SHP77 (cell line): ENCODE measurements at regions not wholly inside any gene's neighbourhood (a gene's known extent, or its start where the extent isn't known, plus 50 kb on each side); places are given as distances from the start of the nearest gene placed in this dataset.
"Not testable (repeated sequence)": the region's sequence is repeated elsewhere in the genome, so short reads cannot be mapped to it uniquely, and the experiment has no call there.

Experiments
- DNase-seq, 2 experiments: peaks; one replicate each; lab custom pipeline; 2025; lab: John Stamatoyannopoulos, UW

DNA sequence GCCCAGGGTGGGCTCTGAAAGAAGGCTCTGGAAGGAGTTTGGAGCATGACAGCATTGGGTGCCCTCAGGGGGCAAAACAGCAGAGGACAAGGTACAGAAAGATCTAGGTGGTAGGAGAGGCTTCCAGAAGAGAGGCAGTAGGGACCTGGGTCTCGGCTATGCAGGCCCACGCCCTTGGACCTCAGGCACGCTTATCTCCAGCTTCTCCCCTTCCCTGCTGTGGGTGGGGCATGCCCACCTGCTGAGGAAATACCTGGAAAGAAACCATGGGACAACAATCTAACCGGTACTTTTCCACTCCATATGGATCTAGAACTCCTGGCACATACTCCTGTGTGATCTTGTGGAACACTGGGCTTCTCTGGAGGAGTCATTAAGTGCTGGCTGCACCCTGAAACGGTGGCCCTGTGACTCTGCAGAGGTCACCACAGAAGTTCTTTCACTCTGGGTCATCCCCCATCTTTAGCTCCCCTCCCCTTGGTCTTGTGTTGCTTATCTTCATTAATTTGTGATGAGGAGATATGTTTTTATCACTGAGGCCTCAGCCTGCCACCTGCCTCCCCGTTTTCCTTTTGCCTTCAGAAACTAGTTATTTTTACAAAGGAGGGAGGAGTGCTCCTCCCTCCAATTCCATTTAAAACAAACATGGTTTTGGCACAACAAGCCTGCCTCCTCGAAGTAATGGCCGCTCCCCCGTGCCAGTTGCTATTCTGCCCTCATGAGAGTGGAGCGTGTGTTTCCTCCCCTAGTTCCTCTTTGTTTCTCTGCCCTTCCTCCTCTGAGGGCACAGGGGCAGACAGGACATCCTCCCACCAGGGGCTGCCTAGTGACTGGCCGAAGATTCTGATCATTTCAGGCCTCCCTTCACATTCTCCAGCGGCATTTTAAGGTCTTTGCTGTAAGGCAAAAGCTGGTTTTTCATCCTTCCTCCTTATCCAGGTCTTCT lies 78.0 kb upstream of the ATP5PO start:
- no peak for DNase-seq

DNA sequence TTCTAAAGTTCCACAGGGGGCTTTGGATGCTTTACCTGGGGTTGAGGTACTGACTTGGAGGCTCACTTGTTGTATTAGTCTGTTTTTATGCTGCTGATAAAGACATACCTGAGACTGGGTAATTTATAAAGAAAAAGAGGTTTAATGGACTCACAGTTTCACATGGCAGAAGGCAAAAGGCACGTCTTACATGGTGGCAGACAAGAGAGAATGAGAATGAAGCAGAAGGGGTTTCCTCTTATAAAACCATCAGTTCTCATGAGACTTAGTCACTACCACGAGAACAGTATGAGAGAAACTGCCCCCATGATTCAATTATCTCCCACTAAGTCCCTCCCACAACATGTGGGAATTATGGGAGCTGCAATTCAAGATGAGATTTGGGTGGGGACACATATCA lies 76.8 kb upstream of the ATP5PO start:
- DNase-seq: not testable (repeated sequence)

- DNase-seq: no peak
Measured at GRCh38 chr21:33991133-33991532, 75.5 kb upstream of the ATP5PO start.

- no peak for DNase-seq
Measured at GRCh38 chr21:33989440-33989839, 73.8 kb upstream of the ATP5PO start.

- no peak for DNase-seq
Measured at GRCh38 chr21:33988237-33989017, 72.8 kb upstream of the ATP5PO start.

GRCh38 chr21:33987461-33987860 lies 71.9 kb upstream of the ATP5PO start:
- DNase-seq: no peak

DNA sequence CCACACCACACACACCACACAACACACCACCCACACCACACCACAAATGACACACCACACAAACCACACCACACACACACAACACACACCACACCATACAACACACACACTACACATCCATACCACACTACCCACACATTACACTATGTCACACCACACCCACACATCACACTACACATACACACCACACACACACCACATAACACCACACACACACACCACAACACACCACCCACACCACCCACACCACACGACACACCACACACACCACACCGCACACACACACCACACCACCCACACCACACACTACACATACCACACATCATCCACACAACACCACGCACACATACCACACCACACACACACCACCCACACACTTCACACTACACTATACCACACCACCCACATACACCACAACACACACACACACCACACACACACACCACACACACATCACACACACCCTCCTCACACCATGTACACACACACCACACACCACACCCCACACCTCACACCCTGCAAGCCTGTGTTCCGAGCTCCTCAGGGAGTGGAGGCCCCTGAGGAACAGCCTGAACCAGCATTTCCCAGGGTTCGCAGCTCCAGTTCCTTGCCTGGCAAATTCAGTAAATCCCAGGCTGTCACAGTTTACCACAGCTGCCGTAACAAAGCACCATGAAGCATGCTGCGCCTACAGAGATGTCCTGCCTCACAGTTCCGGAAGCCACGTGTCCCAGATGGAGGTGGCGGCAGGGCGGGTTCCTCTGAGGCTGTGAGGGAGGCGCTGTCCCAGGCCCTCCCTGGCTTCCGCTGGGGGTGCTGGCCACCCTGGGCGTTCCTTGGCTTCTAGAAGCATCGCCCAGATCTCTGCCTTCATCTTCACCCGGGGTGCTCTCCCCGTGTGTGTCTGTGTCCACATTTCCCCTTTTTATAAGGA lies 69.8 kb upstream of the ATP5PO start:
- no peak for DNase-seq

- no peak for DNase-seq
Measured at GRCh38 chr21:33984021-33984481, 68.4 kb upstream of the ATP5PO start.

DNA sequence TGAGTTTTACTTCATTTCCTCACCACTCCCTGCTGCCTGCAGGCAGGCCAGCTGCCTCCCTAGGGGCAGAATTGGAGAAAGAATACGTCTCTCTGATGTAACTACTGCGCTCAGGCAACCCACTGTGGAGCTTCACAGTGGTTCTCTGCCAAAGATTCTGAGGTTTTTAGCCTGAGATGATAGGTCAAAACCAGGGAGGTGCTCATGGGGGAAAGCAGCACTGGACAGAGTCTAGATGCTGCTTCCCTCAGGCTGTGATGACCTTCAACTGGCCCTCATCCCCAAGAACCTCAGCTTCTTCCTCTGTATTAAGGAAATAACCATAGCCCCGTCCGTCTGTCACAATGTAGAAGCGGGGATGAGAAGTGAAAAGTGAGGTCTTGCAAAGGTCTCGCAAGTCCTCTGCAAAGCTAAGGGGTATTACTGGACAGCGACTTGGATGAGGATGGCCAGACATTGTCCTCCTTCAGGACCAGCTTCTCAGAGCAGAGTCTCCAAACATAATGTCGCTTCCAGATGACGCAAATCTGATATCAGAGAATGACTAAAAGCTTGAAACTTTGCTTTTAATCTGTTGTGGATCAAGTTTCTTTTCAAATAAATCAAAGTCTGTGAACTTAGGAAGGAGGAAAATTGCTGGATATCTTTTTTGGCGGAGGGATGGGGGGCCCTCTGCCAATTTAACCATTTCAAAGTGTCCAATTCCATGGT lies 65.9 kb upstream of the ATP5PO start:
- DNase-seq: no peak

GRCh38 chr21:33980276-33980916 lies 64.8 kb upstream of the ATP5PO start:
- DNase-seq: no peak

GRCh38 chr21:33978585-33978984 lies 63.0 kb upstream of the ATP5PO start:
- no peak for DNase-seq

DNA sequence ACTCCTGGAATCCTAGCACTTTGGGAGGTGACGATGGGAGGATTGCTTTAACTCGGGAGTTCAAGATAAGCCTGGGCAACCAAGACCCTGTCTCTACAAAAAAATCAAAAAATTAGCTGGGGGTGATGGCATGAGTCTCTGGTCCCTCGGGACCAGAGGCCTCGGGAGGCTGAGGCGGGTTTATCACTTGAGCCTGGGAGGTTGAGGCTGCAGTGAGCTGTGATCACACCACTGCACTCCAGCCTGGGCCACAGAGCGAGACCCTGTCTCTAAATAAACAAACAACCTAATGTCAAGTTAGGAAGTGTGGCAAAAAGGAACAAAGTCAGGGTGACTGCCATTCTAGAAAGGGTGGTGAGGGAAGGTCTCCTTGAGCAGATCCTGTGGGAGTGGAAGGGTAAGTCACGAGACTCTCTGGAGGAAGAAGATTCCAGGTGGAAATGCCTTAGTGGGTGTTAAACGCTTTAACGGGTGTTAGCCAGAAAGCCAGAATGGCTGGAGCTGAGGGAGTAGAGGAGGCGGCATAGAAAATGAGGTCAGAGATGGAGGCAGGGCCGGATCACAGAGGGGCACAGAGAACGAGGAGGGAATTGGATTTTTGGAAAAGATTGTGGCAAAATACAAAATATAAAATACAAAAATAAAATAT lies 62.2 kb upstream of the ATP5PO start:
- no peak for DNase-seq

DNA sequence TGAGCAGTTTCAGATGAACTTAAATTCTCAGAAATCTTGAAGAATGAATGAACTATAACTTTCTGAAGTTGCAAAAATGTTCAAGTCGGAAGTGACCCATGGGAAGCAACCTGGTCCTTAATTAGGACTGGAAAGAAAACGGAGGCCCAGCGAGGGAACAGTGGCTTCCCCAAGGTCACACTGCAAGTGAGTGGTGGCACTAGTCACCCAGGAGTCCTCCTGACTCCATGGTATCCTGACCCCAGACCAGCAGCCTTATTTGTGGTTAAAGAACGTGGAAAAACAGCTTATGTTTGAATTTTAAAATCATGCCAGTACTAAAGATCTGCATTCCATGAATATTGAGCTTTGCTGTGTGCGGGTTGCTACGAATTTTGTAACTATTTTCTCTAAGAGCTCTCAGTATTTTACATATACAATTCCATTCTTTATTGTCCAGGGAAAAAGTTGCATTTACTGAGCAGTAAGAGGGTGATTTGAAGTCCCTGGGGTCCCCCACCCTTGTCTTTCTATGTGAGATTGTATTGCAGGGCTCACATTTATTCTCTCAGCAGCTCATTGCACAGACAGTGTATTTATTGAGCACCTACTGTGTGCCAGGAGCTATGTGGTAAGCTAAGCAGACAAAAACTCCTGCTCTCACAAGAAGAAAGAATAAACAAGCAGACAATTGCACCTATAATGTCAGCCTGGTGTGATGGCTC lies 61.6 kb upstream of the ATP5PO start:
- no peak for DNase-seq

GRCh38 chr21:33976082-33977016 lies 60.7 kb upstream of the ATP5PO start:
- peak; percentile 49 to 64 for DNase-seq

DNA sequence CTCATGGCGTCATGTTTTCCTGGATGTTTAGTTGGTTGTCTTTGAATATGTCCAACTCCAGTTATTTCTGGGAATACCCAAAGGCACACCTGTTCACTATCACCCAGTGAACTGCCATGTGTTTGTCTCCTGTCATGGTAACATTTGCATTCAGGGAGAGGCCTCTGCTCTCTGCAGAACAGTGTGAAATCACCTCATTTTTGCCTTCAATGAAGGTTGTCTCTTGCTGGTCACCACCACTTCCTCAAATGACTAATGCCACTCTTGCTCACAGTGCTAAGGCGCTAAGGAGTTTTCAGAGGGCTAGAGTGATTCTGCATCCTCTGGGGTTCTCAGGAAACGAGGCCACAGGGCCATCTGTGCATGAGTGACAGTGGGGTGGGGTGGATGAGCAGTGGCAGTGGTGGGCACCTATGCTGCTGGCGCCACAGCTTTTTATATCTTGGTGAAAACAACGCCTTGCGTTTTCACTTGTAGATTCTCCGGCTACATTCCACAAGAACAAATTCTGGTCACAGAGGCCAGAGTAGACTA lies 60.0 kb upstream of the ATP5PO start:
- peak in 1 of 2 experiments; percentile 8 for DNase-seq

DNA sequence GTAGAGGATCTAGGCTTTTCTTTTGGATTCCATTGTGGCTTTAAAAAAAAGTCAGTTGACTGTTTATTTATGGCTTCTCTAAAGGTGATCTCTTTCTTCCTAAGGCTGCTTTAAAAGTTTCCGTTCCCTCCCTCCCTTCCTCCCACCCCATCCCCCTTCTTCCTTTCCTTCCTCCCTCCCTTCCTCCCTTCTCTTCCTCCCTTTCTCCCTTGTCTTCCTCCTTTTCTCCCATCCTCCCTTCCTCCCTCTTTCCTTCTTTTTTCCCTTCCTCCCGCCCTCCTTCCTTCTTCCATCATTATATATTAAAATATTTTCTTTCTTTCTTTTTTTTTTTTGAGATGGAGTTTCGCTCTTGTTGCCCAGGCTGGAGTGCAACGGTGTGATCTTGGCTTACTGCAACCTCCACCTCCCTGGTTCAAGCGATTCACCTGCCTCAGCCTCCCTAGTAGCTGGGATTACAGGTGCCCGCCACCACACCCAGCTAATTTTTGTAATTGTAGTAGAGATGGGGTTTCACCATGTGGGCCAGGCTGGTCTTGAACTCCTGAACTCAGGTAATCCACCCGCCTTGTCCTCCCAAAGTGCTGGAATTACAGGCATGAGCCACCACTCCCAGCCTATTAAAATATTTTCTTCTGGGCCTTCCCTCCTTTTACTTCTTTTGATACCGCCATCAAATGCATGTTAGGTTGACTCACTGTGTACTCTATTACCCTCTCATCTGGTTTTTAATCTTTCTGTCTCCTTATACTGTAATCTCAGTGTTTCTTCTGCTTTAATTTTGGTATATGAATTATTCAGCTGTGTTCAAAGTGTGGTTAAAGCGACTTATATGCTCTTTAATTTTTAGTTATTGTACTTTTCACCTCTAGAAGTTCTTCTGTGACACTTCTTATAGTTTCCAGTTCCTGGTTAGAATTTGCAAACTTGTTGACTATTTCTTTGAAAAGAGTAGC lies 59.2 kb upstream of the ATP5PO start:
- no peak for DNase-seq

DNA sequence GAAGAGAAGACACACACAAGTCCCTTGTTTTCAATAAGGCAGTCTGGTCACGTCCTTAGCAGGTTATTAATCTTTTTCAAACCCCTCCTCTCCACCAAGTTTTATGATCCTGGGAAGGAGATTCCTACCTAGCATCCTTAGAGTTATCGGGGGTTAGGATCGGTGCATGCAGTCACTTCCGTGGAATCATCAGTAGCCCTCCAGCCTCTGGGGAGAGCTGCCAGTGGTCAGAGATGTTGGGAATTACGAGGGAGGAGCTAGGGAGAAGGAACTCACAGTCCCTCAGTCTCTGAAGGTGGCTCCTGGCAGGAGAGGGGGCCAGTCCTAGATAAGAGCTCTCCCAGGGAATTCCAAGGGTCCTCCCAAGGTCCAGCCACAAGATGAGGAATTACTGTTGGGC lies 57.7 kb upstream of the ATP5PO start:
- DNase-seq: no peak
